H1 (cell line): ENCODE measurements at regions not wholly inside any gene's neighbourhood (a gene's known extent, or its start where the extent isn't known, plus 50 kb on each side); places are given as distances from the start of the nearest gene placed in this dataset.

Experiments
- ATF2 ChIP-seq: IDR thresholded peaks from 2 replicates; pipeline ENCODE4 v1.6.1; 2012; ENCODE audit warnings: low read length, inconsistent platforms
- CTCF ChIP-seq, 3 experiments: IDR thresholded peaks; 1 replicate in 2 of 3; 2 replicates in 1 of 3; pipeline versions ENCODE4 v1.5.1 to v1.6.1; 2011; ENCODE audit warnings: low read length in 3 of 3, mild to moderate bottlenecking in 3 of 3, inconsistent platforms in 2 of 3, low read depth in 1 of 3, moderate library complexity in 1 of 3; ENCODE audit not compliant: insufficient read depth in 1 of 3; ENCODE audit errors: control extremely low read depth in 1 of 3

- TF ChIP-seq CTCF (IDR thresholded peaks at IDR 0.05; ENCODE audit: control extremely low read depth in 1 of 3, insufficient read depth in 1 of 3, low read depth in 1 of 3, low read length in 3 of 3) (no peak), ATF2 (no peak)
These were observed 75.9 kb upstream of the ADAMTSL1 start (continued) for GRCh38 chr9:18398038-18398437.
